ENCODE measurements at regions not wholly inside any gene's neighbourhood (a gene's known extent, or its start where the extent isn't known, plus 50 kb on each side); places are given as distances from the start of the nearest gene placed in this dataset.

- no peak overlapping the region for H3K23ac ChIP-seq (ENCODE audit: insufficient read length)
- H3K23me2 ChIP-seq (ENCODE audit: low read depth, low read length): no peaks in the 10 kb centered on the region
- H4K20me1 ChIP-seq (replicated peaks in 1 of 2; ENCODE audit: control insufficient read depth in 1 of 2, insufficient read depth in 2 of 2, low read length in 2 of 2): no peaks in the 10 kb centered on the region
- H3K9me3 ChIP-seq (ENCODE audit: insufficient read depth in 2 of 2, low read depth in 1 of 2, low read length in 1 of 2): no peaks in the 10 kb centered on the region
- DNase-seq (ENCODE audit: low read depth in 1 of 2, low spot score in 2 of 2): no peak
- no peak overlapping the region for H3K18ac ChIP-seq (ENCODE audit: extremely low read depth, low read length)
- H4K91ac ChIP-seq (replicated peaks; ENCODE audit: insufficient read length, low read length): no peak overlapping the region
- H2BK120ac ChIP-seq (replicated peaks; ENCODE audit: low read depth, low read length): no peak overlapping the region
- H2BK20ac ChIP-seq (ENCODE audit: low read length): no peak overlapping the region
- H4K5ac ChIP-seq (ENCODE audit: insufficient read length, low read depth, low read length): no peak overlapping the region
- H3K36me3 ChIP-seq (ENCODE audit: control insufficient read depth in 2 of 4, insufficient read depth in 4 of 4, low read length in 3 of 4): no peaks in the 10 kb centered on the region
- CTCF ChIA-PET (ENCODE audit: partially characterized antibody): interaction anchor here (0.9 kb wide), 1 partner anchor 30 kb away, joined by 3 read pairs; no protein-coding TSS in a partner anchor
- H2AK5ac ChIP-seq (ENCODE audit: low read depth, low read length): no peak overlapping the region
- POLR2A ChIA-PET (ENCODE audit: partially characterized antibody): no interaction called here
- H3K79me2 ChIP-seq (ENCODE audit: control insufficient read depth in 1 of 2, insufficient read depth in 2 of 2, low read length in 2 of 2): no peaks in the 10 kb centered on the region
- no peaks in the 10 kb centered on the region for H3K27me3 ChIP-seq (replicated peaks in 1 of 4; ENCODE audit: control insufficient read depth in 3 of 4, extremely low read depth in 1 of 4, insufficient read depth in 3 of 4, low read length in 3 of 4)
- no peak overlapping the region for H4K8ac ChIP-seq (ENCODE audit: extremely low read depth, insufficient read depth, low read length)
- FAIRE-seq: no peak
- no peak overlapping the region for H2AFZ ChIP-seq (ENCODE audit: low read length)
- H3K4me1 ChIP-seq (replicated peaks in 1 of 4; ENCODE audit: control insufficient read depth in 3 of 4, insufficient read depth in 4 of 4, low read length in 3 of 4): peaks cover 2 to 4% (median 3%) of the 10 kb centered on the region in 4 experiments; a peak in 5 of 7 replicates
- no peak overlapping the region for H3K9ac ChIP-seq (replicated peaks in 1 of 4; ENCODE audit: extremely low read depth in 1 of 4, low read depth in 3 of 4, low read length in 3 of 4)
- H3K56ac ChIP-seq (replicated peaks; ENCODE audit: insufficient read length, low read depth, low read length): no peak overlapping the region
- H2BK12ac ChIP-seq (ENCODE audit: low read depth, low read length): no peak overlapping the region
- H3K79me1 ChIP-seq (ENCODE audit: low read depth, low read length): no peaks in the 10 kb centered on the region
- no peak overlapping the region for H3K4me2 ChIP-seq (ENCODE audit: insufficient read depth in 1 of 2, low read depth in 2 of 2, low read length in 2 of 2)
- WGBS, 2 experiments (ENCODE audit: extremely low coverage in 1 of 2, insufficient coverage in 1 of 2, insufficient read length in 1 of 2, insufficient replicate concordance in 2 of 2, low coverage in 1 of 2, low lambda C conversion rate in 2 of 2, missing lambda C conversion rate in 1 of 2): 86% methylated on average over 4 of the region's 4 CpGs; no CpG with 5 or more reads in 1 of the 2 experiments
- H3K4me3 ChIP-seq (ENCODE audit: extremely low read depth in 1 of 4, insufficient read depth in 2 of 4, low read depth in 3 of 4, low read length in 4 of 4): no peak overlapping the region
- no peak overlapping the region for H3K27ac ChIP-seq (ENCODE audit: low read depth, low read length)
- no peak overlapping the region for H2BK15ac ChIP-seq (ENCODE audit: low read length)
- no peak overlapping the region for H3K14ac ChIP-seq (ENCODE audit: insufficient read length)
- TF ChIP-seq SIN3A (conservative IDR thresholded peaks at IDR 0.05 in 1 of 2, IDR thresholded peaks at IDR 0.05 in 1 of 2; ENCODE audit: low read depth in 1 of 2, low read length in 2 of 2) (no peak), HDAC2 (IDR thresholded peaks at IDR 0.05; ENCODE audit: borderline replicate concordance in 1 of 2, low read depth in 2 of 2, low read length in 2 of 2) (no peak), TAF1 (IDR thresholded peaks at IDR 0.05; ENCODE audit: low read depth, low read length) (no peak)
- H2BK5ac ChIP-seq (ENCODE audit: low read depth, low read length): no peak overlapping the region
- H3K4ac ChIP-seq (replicated peaks; ENCODE audit: insufficient read length, low read depth, low read length): no peak overlapping the region
Measured at GRCh38 chr6:12575961-12576360, 140.6 kb upstream of the PHACTR1 start.

All from H1 (cell line).